SK-N-SH treated with all-trans-retinoic acid at 6 μM for 48 hours (cell line): ENCODE measurements at regions not wholly inside any gene's neighbourhood (a gene's known extent, or its start where the extent isn't known, plus 50 kb on each side); places are given as distances from the start of the nearest gene placed in this dataset.

ENCODE experiments used
- ATAC-seq: fragments of 200-7000 bp; cut with Tn5 transposase; 3 replicates; pipeline ENCODE4 v1.9.1; 2020; ENCODE audit warnings: mild to moderate bottlenecking, moderate library complexity
- ARNTL ChIP-seq: fragments of 450-650 bp; formaldehyde crosslinking; IDR thresholded peaks from 2 replicates; pipeline ENCODE4 v1.5.0; 2020; ENCODE audit warnings: low read depth, mild to moderate bottlenecking, moderate library complexity, borderline replicate concordance
- BACH2 ChIP-seq: fragments of 250-450 bp; sonication (Bioruptor Pico); IDR thresholded peaks from 2 replicates; pipeline ENCODE4 v1.9.0; 2021; ENCODE audit warnings: mild to moderate bottlenecking, borderline replicate concordance
- CREB5 ChIP-seq: fragments of 250-450 bp; sonication (Bioruptor Pico); IDR thresholded peaks from 2 replicates; pipeline ENCODE4 v1.5.1; 2020; ENCODE audit warnings: low read depth, mild to moderate bottlenecking, moderate library complexity
- CSDC2 ChIP-seq: fragments of 250-450 bp; sonication (Bioruptor Pico); IDR thresholded peaks from 2 replicates; pipeline ENCODE4 v1.5.0; 2020; ENCODE audit warnings: mild to moderate bottlenecking, moderate library complexity
- CSRNP3 ChIP-seq: fragments of 250-450 bp; sonication (Bioruptor Pico); IDR thresholded peaks from 2 replicates; pipeline ENCODE4 v1.5.1; 2021; ENCODE audit warnings: mild to moderate bottlenecking, moderate library complexity
- ESRRG ChIP-seq: fragments of 250-450 bp; sonication (Bioruptor Pico); IDR thresholded peaks from 2 replicates; pipeline ENCODE4 v1.6.1; 2021; ENCODE audit warnings: mild to moderate bottlenecking
- GLIS3 ChIP-seq: fragments of 250-450 bp; sonication (Bioruptor Pico); IDR thresholded peaks from 2 replicates; pipeline ENCODE4 v1.5.0; 2020; ENCODE audit warnings: mild to moderate bottlenecking, moderate library complexity
- ISL1 ChIP-seq: fragments of 250-450 bp; sonication (Bioruptor Pico); IDR thresholded peaks from 2 replicates; pipeline ENCODE4 v2.1.2; 2022; ENCODE audit warnings: mild to moderate bottlenecking, moderate library complexity
- OSR1 ChIP-seq: fragments of 250-450 bp; sonication (Bioruptor Pico); IDR thresholded peaks from 2 replicates; pipeline ENCODE4 v1.8.0; 2022; ENCODE audit warnings: moderate library complexity, mild to moderate bottlenecking, inconsistent platforms
- POU6F1 ChIP-seq: fragments of 250-450 bp; sonication (Bioruptor Pico); IDR thresholded peaks from 2 replicates; pipeline ENCODE4 v1.8.0; 2021; ENCODE audit warnings: low read depth, mild to moderate bottlenecking, moderate library complexity, borderline replicate concordance
- PPARA ChIP-seq: fragments of 250-450 bp; sonication (Bioruptor Pico); IDR thresholded peaks from 2 replicates; pipeline ENCODE4 v1.5.0; 2020; ENCODE audit warnings: mild to moderate bottlenecking, borderline replicate concordance
- SNAI2 ChIP-seq: fragments of 250-450 bp; sonication (Bioruptor Pico); IDR thresholded peaks from 2 replicates; pipeline ENCODE4 v1.5.0; 2020; ENCODE audit warnings: mild to moderate bottlenecking, moderate library complexity
- TCF4 ChIP-seq: fragments of 250-450 bp; sonication (Bioruptor Pico); IDR thresholded peaks from 2 replicates; pipeline ENCODE4 v1.8.0; 2021; ENCODE audit warnings: mild to moderate bottlenecking, moderate library complexity, borderline replicate concordance
- TOX ChIP-seq: fragments of 250-450 bp; sonication (Bioruptor Pico); IDR thresholded peaks from 2 replicates; pipeline ENCODE4 v1.8.0; 2021; ENCODE audit warnings: mild to moderate bottlenecking, moderate library complexity, borderline replicate concordance
- TSHZ2 ChIP-seq: fragments of 250-450 bp; sonication (Bioruptor Pico); IDR thresholded peaks from 2 replicates; pipeline ENCODE4 v1.5.0; 2020; ENCODE audit warnings: mild to moderate bottlenecking, moderate library complexity
- ZC3H10 ChIP-seq: fragments of 250-450 bp; sonication (Bioruptor Pico); IDR thresholded peaks from 2 replicates; pipeline ENCODE4 v1.5.1; 2021; ENCODE audit warnings: mild to moderate bottlenecking, moderate library complexity
- ZFP3 ChIP-seq: fragments of 250-450 bp; sonication (Bioruptor Pico); IDR thresholded peaks from 2 replicates; pipeline ENCODE4 v1.5.0; 2020; ENCODE audit warnings: mild to moderate bottlenecking, moderate library complexity
- ZFP30 ChIP-seq: fragments of 450-650 bp; formaldehyde crosslinking; IDR thresholded peaks from 2 replicates; pipeline ENCODE4 v1.5.0; 2022; ENCODE audit warnings: mild to moderate bottlenecking, moderate library complexity
- ZNF565 ChIP-seq: fragments of 450-650 bp; formaldehyde crosslinking; conservative IDR thresholded peaks from 2 replicates; pipeline ENCODE4 v1.5.0; 2020; ENCODE audit warnings: low read depth, mild to moderate bottlenecking, moderate library complexity
- ZNF70 ChIP-seq: fragments of 450-650 bp; formaldehyde crosslinking; IDR thresholded peaks from 2 replicates; pipeline ENCODE4 v1.5.0; 2020; ENCODE audit warnings: mild to moderate bottlenecking, moderate library complexity
- ZNF8 ChIP-seq: fragments of 450-650 bp; formaldehyde crosslinking; IDR thresholded peaks from 2 replicates; pipeline ENCODE4 v1.5.0; 2020; ENCODE audit warnings: mild to moderate bottlenecking, moderate library complexity

- TF ChIP-seq ARNTL (CRISPR knock-in tag): no peak
- TF ChIP-seq ZNF8: no peak
- no peak for TF ChIP-seq ZFP3
- no peak for TF ChIP-seq ZC3H10 (CRISPR knock-in tag)
- no peak for TF ChIP-seq ZFP30 (CRISPR knock-in tag)
- no peak for TF ChIP-seq ZNF565 (CRISPR knock-in tag)
Observed at GRCh38 chr3:72543246-72543645, 305.0 kb downstream of the SHQ1 start (continued).

- TF ChIP-seq ZNF70 (CRISPR knock-in tag) (no peak), ZNF8 (no peak), GLIS3 (CRISPR knock-in tag) (no peak), TSHZ2 (no peak), ZNF565 (CRISPR knock-in tag) (no peak), OSR1 (CRISPR knock-in tag) (no peak), PPARA (CRISPR knock-in tag) (no peak), POU6F1 (CRISPR knock-in tag) (no peak), ARNTL (CRISPR knock-in tag) (no peak), TCF4 (CRISPR knock-in tag) (no peak), CREB5 (no peak), CSDC2 (CRISPR knock-in tag) (no peak)
- no peak for ATAC-seq
Observed at GRCh38 chr3:72542781-72543180, 305.5 kb downstream of the SHQ1 start.

GRCh38 chr3:72539856-72540255 is 308.4 kb downstream of the SHQ1 start:
- TF ChIP-seq ZC3H10 (CRISPR knock-in tag): no peak
- TF ChIP-seq TCF4 (CRISPR knock-in tag): no peak
- TF ChIP-seq ZFP30 (CRISPR knock-in tag): no peak
- no peak for TF ChIP-seq CSDC2 (CRISPR knock-in tag)
- no peak for TF ChIP-seq ZNF8
- no peak for TF ChIP-seq CSRNP3 (CRISPR knock-in tag)
- no peak for TF ChIP-seq PPARA (CRISPR knock-in tag)
- no peak for TF ChIP-seq ZFP3
- no peak for TF ChIP-seq BACH2 (CRISPR knock-in tag)
- no peak for TF ChIP-seq ARNTL (CRISPR knock-in tag)
- no peak for TF ChIP-seq TOX
- no peak for TF ChIP-seq ZNF565 (CRISPR knock-in tag)
- no peak for ATAC-seq

- ATAC-seq: no peak
- TF ChIP-seq ESRRG (CRISPR knock-in tag) (no peak), OSR1 (CRISPR knock-in tag) (no peak), ZNF8 (no peak), TCF4 (CRISPR knock-in tag) (no peak), TSHZ2 (no peak), POU6F1 (CRISPR knock-in tag) (no peak), ZNF70 (CRISPR knock-in tag) (no peak), BACH2 (CRISPR knock-in tag) (no peak), SNAI2 (CRISPR knock-in tag) (no peak), ISL1 (CRISPR knock-in tag) (no peak), GLIS3 (CRISPR knock-in tag) (no peak), ZFP3 (no peak), ARNTL (CRISPR knock-in tag) (no peak)
Observed at GRCh38 chr3:72538070-72538745, 310.0 kb downstream of the SHQ1 start.
